Neural crest cell (in vitro differentiated cells): ENCODE measurements at regions not wholly inside any gene's neighbourhood (a gene's known extent, or its start where the extent isn't known, plus 50 kb on each side); places are given as distances from the start of the nearest gene placed in this dataset.

Experiments
- DNase-seq: peaks from one replicate; pipeline ENCODE4 v3.0.0; 2021; ENCODE audit warnings: low read depth, mixed read lengths, low spot score
- H3K27ac Mint-ChIP-seq: one replicate; pipeline ENCODE4 v1.8.0; 2021; ENCODE audit warnings: mild to moderate bottlenecking, mixed read lengths; ENCODE audit not compliant: unreplicated experiment
- H3K27me3 Mint-ChIP-seq: 2 replicates; pipeline ENCODE4 v1.8.0; 2021; ENCODE audit warnings: low read depth, mild to moderate bottlenecking, mixed read lengths
- H3K36me3 Mint-ChIP-seq: 2 replicates; pipeline ENCODE4 v1.8.0; 2021; ENCODE audit warnings: low read depth, mild to moderate bottlenecking, mixed read lengths
- H3K4me1 Mint-ChIP-seq: 2 replicates; pipeline ENCODE4 v1.8.0; 2021; ENCODE audit warnings: mixed read lengths
- H3K4me3 Mint-ChIP-seq: one replicate; pipeline ENCODE4 v1.8.0; 2021; ENCODE audit warnings: mild to moderate bottlenecking, mixed read lengths
- H3K9me3 Mint-ChIP-seq: 2 replicates; pipeline ENCODE4 v1.8.0; 2021; ENCODE audit warnings: mixed read lengths
- CTCF ChIP-seq: fragments of 200-600 bp; sonication (generic); conservative IDR thresholded peaks from 2 replicates; pipeline ENCODE4 v1.5.0; 2021; ENCODE audit warnings: antibody characterized with exemption, mild to moderate bottlenecking

DNA sequence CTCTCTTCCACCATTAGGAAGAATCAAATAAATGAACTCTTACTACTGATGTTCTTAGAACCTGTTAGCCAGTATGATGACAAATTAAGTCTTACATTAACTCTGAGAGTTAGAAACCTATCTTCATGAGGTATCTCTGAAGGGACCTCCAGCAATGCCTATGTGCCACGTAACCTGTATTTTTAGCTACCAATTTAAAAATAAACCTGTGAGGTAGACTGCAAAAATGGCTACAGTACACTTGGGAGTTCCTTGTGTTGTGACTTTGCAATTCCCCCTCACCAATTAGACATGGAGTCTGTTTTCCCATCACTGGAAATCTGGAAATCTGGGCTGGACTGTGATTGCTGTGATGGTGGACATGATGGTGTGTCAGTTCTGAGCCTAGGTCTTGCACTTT lies 143.7 kb upstream of the MPHOSPH6 start:
- no peak for TF ChIP-seq CTCF
- H3K4me1 Mint-ChIP-seq, result no peaks in the 10 kb centered on the region
- peaks cover 4% of the 10 kb centered on the region for H3K27me3 Mint-ChIP-seq
- H3K36me3 Mint-ChIP-seq, result no peaks in the 10 kb centered on the region
- no peak overlapping the region for H3K27ac Mint-ChIP-seq
- peaks cover 4% of the 10 kb centered on the region for H3K9me3 Mint-ChIP-seq
- no peak overlapping the region for H3K4me3 Mint-ChIP-seq
- no peak for DNase-seq

GRCh38 chr16:82311528-82311927 lies 141.5 kb upstream of the MPHOSPH6 start:
- TF ChIP-seq CTCF, result no peak
- Mint-ChIP-seq H3K4me1 (no peaks in the 10 kb centered on the region), H3K9me3 (peaks cover 4% of the 10 kb centered on the region), H3K27ac (no peak overlapping the region), H3K27me3 (peaks cover 4% of the 10 kb centered on the region), H3K36me3 (no peaks in the 10 kb centered on the region), H3K4me3 (no peak overlapping the region)
- no peak for DNase-seq

- H3K36me3 Mint-ChIP-seq, result no peaks in the 10 kb centered on the region
- no peak for DNase-seq
- H3K9me3 Mint-ChIP-seq, result no peaks in the 10 kb centered on the region
- peaks cover 26% of the 10 kb centered on the region for H3K27me3 Mint-ChIP-seq
- no peak overlapping the region for H3K4me3 Mint-ChIP-seq
- no peak for TF ChIP-seq CTCF
- no peaks in the 10 kb centered on the region for H3K4me1 Mint-ChIP-seq
- no peak overlapping the region for H3K27ac Mint-ChIP-seq
These were observed 132.2 kb upstream of the MPHOSPH6 start for GRCh38 chr16:82302042-82302727.

DNA sequence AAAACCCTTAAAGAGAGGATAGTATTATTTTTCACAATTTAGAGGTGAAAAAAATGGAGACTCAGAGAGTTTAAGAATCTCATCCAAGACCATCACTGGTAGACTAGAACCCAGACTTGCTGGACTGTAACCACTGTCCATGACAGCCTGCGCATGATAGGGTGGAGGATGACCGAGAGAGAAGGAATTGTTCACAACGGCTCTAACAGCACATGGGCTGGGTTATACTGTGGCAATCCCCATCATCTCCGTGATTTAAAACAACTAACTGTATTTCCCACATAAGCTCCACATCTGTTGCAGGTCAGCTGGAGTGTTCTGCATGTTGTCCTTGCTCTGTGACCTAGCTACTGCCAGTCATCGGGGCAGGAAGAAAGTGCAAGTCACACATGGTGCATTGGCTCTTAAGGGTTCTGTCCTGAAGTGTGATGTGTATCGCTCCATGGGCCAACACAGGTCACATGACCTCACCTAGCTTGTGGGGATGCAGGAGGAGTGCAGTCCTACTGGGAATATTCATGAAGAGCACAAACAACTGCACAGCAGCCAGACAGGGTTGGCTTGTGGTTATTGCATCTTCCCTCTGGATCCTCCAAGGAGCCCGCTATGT lies 131.2 kb upstream of the MPHOSPH6 start:
- Mint-ChIP-seq H3K36me3 (no peaks in the 10 kb centered on the region), H3K9me3 (no peaks in the 10 kb centered on the region), H3K27me3 (peaks cover 26% of the 10 kb centered on the region), H3K27ac (no peak overlapping the region), H3K4me3 (no peak overlapping the region), H3K4me1 (no peaks in the 10 kb centered on the region)
- no peak for DNase-seq
- TF ChIP-seq CTCF, result no peak

DNA sequence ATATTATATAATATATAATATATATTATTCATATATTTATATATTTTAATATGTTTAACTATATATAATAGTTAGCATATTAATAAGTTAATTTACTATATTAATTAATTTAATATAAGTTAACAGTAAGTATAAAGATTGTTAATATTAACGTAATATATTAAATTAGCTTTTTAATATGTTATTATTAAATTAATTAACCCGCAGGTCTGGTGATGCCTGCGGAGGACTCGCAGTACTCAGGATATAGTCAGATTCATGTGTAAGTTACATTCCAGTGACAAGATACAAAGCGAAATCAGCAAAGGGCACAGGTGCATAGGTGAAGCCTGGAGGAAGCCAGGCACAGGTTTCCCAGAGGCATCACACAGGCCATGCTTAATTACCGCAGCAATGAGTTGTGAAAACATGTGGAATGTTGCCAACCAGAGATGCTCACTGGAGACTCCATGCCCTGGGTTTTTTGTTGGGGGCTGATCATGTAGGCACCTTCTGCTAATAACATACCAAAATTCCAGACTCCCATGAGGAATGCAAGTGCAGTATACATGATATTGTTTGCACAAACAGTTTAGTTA lies 130.4 kb upstream of the MPHOSPH6 start:
- H3K27ac Mint-ChIP-seq, result no peak overlapping the region

More for the DNA sequence above, 130.4 kb upstream of the MPHOSPH6 start:
- no peak for TF ChIP-seq CTCF
- Mint-ChIP-seq H3K27me3 (peaks cover 23% of the 10 kb centered on the region), H3K9me3 (no peaks in the 10 kb centered on the region), H3K4me1 (no peaks in the 10 kb centered on the region), H3K4me3 (no peak overlapping the region), H3K36me3 (no peaks in the 10 kb centered on the region)
- DNase-seq, result no peak
